ENCODE measurements at regions not wholly inside any gene's neighbourhood (a gene's known extent, or its start where the extent isn't known, plus 50 kb on each side); places are given as distances from the start of the nearest gene placed in this dataset.

DNA sequence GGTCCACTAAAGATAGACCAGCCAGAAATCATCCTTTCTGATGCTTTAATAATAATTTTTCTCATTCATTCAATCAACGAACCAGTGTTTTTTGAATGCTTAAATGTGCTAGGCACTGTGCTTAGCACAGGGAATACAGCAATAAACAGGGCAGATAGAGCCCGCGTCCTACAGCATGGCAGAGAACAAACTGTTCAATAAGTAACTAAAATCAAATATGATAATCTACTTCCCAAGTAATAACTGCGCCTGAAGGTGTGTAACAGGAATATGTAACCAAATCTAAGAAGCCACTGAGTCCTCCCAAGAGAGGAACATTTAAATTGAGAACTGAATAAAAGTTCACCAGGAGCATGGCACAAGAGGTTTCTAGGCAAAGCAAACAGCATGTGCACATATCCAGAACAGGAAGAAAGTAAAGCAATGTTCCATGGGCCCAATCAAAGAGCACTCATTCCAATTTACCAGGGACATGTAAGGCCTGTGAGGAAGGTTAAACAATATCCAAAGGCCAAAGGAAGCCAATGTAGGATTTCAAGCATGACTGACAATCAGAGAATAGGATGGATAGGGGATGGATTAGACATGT, 311.0 kb upstream of the RARB start:
- DNase-seq = no peak

DNA sequence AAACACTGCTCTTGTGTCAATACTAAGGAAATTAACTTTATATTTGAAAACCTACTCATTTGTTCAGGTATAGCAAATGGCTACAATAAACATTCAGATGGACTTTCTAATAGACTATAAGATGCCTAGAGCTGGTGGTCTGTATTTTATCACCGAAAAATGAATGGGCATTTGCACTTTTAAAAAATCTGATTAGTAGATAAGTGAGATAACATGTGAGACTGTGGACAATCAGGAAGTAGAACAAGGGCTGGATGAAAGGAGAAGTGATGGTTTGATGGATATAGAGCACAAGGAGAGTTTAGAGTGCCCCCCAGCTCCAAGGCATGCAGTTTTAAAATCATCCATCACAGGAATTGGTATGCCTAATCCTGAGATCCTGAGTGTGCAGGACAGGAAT, 308.4 kb upstream of the RARB start:
- DNase-seq = no peak

DNA sequence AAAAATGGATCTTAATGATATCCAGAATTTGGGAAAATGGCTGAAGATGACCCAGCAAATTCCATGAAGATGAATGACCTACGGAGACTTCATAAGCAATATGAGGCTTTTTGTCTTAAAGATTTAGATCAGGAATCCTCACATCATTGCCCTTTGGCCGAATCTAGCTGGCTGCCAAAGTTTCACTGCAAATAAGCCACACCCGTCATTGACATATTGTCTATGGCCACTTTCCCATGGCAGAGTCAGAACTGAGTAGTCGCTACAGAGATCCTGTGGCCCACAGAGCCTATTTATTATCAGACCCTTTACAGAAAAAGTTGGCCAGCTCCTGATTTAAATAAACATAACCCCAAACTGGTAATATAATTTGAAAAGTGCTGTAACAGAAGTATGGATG, 307.4 kb upstream of the RARB start:
- no peak for DNase-seq

DNA sequence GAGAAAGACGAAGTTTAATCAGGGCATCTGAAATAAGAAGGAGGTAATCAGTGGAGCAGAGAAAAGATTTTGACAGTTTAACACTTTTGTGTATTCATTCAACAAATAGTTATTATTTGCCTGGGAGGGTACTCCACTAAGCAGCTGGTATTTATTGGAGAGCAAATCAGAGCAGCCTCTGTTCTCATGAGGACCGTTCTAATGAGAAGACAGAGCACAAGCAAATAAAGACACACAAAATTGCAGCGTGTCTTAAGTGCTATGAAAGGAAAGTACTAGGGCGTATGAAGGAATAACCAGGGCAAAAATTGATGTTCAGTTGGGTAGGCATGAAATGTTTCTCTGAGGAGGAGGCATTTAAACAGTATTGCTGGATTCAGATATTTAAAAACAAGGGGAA, 302.9 kb upstream of the RARB start:
- no peak for DNase-seq

DNA sequence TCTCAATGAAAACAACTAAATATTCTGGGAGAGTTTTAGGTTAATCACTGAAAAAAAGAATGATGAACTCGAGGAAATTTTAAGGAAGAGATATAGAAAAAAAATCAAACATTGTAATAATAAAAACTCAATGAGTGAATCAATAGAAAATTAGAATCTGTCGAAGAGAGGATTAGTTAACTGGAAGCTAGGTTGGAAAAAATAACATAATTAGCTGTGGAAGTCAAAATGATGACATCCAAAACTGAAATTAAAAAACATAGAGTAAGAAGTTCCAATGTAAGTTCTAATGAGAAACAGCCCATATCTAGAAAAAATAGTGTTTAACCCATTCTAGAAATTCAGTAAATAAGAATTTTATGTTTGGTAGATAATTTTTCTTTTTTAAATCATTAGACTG, 299.3 kb upstream of the RARB start:
- DNase-seq = no peak

DNA sequence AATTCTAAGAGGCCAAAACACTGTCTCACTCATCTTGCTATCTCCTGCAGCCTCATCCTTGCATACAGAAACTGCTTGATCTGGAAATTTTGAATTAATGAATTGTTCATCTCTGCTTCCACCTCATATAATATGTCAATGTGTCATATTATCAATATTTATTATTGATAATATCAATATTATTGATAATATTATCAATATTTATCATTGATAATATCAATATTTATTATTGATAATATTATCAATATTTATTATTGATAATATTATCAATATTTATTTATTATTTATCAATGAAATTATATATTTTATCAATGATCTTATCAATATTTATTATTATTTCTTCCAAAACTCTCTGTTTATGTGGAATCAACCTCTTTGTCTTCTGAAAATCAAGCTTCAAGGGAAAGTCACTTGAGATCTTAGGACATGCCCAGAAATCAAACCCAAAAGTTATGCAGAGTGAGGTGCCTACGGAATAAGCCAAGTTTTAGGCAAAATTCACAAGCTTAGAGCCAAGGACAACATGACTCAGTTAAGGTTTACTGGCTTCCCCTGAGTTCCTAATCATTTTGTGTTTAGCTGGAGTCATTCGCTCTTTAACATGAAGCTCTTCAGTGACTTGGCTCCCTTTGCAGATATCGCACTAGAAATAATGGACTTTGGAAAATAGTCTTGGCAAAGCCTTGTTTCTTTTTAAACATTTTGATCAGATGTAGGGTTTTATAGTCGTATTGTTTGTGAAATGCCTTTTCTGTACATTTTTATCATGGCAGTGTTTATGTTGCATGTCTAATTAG, 297.1 kb upstream of the RARB start:
- DNase-seq = no peak

DNA sequence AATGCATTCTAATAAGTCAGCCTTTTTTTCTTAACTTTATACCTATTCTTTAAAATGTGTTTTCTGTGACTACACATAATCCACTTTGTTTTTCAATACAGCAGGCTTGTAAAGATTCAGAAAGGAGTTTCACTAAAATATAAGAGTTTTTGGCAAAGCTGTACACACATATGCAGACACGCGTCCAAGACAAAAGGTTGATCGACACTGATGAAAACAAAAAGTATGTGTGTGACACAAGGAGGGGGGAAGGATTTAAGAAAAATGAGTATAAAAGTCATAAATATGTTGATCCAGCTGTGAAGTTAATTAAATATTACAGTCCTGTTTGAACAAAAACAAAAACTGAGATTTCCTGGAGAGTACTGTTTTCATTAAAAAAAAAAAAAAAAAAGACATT, 294.5 kb upstream of the RARB start:
- DNase-seq = no peak

DNA sequence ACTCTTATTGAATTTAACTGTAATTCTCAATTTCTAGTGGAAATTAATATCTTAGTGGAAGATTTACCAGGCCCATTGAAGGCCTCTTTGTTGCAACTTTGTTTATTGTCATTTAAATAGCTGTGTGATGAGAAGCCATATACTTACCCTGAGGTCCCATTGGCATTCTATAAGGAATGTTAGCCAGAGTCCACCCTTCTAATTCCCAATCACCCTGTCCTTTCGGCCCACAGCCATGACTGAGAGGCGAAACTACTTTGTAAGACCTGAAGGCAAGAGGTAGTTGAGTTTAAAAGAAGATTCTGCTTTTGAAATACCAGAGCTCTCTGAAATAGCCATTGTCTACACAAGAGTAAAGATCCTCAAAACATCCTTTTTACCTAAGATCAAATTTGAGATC, 290.5 kb upstream of the RARB start:
- no peak for DNase-seq

DNA sequence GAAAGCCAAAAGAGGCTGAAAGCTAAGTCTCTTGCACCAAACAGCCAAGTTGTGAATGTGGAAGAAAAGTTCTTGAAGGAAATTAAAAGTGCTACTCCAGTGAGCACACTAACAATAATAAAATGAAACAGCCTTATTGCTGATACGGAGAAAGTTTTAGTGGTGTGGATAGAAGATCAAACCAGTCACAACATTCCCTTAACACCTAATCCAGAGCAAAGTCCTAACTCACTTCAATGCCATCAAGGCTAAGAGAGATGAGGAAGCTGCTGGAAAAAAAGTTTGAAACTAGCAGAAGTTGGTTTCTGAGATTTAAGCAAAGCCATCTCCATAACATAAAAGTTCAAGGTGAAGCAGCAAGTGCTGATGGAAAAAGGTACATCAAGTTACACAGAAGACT, 288.8 kb upstream of the RARB start:
- no peak for DNase-seq

DNA sequence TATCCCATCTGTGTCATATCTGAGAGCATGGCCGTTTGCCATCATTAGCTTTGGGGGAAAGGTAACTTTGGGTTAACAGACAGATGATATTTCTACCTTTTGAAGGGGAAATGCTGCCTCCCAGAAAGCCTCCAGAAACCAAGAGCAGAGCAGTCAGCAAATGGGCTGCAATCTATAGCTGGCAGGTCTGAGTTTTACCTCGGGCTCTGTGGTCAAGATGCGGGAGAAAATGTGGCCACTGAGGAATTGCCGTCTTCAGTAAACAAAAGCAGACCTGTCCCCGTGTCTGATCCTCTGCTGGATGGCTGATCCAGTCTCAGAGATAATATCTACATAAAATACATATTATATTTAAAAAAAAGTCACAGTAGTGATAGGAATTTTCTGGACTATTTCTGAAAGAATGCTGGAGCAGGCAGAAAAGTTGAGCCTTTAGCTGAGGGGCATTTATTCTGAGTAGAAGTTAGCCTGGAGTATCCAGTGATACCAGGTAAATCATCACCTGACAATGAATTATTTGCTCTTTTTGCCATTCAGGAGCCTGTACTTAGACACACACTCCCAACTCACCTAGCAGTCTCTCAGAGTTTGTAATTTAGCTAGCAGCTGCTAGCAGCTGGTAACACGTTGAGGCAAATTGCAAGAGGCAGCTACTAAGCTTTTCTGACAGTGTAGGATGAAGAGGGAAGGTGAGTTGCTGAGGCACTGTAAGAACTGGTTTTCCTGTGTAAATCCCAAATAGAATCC, 285.3 kb upstream of the RARB start:
- no peak for DNase-seq

DNA sequence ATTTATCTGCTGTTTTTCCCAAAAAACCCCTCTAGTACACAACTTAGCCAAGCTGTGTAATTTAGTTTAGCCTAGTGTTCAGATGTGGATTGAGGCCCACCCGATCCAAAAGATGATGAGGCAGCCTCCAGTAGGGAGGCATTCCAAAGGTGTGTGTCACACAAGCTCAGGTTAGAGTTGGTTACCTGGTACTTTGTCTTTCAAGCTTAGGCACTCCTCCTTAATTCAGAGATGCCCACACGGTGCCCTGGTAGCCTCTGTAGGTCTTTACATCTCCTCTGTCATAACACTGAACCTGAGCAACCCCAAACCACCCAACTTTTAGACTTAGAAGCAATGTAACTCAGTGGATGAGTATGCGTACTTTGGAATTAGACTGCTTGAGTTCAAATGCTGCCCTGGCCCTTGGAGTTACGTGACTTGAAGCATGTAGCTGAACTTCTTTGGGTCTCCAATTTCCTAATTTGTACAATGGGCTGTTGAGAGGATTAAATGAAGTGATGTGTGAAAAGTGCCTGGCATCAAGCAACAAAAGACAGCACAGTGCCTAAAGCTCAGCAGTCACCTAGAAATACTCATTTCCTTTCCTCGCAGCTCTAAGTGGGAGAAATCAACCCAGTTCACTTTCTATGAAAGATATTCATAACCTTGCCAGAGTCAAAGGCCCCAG, 284.6 kb upstream of the RARB start:
- no peak for DNase-seq

DNA sequence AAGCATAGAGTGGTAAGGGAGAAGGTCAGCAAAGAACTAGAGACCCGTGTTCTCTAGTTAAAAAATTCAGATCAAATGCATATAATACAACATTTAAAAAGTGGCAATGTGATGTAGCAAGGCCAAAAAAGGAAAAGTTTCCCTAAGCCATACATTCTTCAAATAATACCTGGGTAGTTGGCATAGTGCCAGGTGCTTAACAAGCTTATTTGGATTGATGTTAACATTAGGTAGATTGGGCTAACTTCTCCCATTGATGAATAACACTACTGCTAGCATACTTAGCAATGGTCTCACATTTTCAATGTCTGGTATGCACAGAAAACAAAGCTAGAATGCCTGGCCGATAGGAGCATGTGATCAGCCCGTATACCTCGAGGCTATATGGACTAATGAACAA, 283.6 kb upstream of the RARB start:
- DNase-seq = no peak

DNA sequence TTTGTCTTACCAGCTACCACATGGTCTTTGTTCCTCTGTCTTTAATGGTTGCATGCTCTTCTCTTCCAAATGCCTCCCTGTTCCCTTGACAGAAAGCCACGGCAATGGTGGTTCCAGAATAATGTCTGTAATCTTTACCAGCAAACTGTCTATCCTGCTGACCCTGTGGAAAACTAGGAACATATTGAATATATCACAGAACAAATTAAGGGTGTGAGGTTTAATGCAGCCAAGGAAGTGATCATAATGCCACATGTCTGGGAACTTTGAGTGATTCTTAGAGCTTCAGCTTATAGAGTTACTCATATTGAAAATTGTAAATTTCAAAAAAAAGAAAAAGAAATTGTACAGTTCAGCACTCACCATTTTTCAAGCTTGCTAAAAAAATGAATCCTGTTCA, 282.9 kb upstream of the RARB start:
- DNase-seq = no peak

DNA sequence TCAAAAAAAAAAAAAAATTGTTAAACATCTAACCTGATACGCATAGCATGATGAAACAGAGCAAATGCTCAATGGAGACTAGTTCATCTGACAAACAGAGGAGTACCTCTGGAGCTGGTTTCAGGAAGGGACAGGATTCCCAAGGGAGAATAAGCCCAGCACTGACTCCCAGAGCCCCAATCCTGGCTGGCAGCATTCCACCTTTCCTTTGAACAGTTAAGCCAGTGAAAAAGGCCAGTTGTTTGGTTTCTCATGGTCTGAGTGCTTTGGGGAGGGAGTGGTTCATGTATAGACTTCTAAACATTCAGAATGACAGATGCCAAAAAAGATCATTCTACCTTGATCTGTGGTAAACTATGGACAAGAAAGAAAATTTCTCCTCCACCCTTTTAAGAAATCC, 277.9 kb upstream of the RARB start:
- no peak for DNase-seq

DNA sequence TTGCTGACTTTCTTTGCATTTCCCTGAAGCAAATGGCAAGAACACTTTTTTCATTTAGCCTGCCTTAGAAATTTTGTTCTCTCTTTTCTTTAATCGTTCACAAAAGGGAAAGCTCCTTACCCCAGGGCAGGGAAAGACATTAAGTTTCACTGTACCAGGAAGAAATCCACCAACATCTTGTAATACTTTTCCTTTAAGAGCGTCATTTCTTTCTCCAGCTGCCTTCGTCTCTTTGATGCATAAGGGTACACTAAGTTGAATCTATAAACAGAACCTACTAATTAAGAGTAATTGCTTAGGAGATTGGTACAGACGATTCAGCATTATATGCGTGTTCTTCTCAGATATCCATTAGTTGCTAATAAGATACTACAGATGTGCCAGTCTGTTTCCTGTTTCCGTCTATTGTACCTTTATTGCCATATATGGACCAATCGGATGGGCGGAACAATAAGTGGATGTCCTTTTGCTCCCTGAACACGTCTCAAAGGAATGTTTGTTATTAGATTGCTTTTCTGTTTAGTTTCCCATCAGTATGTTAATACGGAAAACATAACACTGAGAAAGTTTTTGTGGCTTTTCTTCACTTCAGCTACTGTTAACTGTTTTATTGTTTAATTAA, 276.7 kb upstream of the RARB start:
- DNase-seq = no peak

DNA sequence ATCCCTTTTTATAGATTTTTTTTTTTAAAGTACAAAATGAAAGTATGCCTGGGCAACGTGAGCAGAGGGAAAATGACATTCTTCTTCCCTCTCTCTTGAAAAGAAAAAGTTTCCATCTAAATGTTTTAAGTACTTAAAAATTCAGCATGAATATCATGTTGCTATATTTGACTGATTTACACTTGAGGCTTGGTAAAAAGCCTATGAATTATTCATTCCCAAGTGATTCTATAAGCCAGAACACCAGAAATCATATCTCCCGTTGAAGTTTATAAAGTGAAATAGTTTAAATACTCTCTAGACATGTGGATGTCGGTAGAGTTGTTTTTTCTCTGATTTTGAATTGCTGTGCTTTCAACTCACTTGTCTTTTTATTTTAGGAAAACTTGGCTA, 276.2 kb upstream of the RARB start:
- DNase-seq = no peak

DNA sequence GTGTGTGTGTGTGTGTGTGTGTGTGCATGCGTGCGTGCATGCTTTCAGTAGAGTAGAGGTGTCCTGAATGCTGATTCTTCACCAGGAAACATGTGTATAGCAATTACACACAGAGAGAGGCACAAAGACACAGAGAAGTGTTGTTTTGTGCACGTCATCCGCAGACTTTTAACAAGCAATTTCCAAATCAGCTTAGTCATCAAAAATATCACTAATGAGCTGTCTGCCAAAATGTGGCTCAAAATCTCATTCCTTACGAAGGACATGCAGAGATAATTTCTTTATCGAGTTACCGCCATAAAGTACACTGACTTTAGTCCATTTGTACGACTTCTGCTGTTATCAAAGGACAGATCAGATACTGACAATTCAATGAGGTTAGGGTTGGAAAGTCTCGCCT, 274.9 kb upstream of the RARB start:
- DNase-seq = no peak

DNA sequence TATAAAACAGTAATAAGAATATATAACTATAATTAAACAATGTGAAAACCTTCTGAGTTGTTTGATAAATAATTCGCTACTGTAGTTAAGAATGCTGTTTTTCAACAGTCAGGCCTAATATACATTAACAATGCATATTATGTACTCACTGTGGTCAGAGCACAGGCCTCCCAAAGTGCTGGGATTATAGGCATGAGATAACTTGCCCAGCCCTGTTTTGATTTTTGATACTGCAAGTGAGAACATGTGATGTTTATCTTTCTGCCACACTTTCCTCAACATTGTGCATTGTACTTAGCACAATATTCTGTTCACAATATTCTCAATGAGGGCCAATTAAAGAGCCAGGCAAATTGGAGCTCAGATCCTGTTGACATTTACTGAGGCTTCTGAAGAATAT, 274.5 kb upstream of the RARB start:
- DNase-seq = no peak

DNA sequence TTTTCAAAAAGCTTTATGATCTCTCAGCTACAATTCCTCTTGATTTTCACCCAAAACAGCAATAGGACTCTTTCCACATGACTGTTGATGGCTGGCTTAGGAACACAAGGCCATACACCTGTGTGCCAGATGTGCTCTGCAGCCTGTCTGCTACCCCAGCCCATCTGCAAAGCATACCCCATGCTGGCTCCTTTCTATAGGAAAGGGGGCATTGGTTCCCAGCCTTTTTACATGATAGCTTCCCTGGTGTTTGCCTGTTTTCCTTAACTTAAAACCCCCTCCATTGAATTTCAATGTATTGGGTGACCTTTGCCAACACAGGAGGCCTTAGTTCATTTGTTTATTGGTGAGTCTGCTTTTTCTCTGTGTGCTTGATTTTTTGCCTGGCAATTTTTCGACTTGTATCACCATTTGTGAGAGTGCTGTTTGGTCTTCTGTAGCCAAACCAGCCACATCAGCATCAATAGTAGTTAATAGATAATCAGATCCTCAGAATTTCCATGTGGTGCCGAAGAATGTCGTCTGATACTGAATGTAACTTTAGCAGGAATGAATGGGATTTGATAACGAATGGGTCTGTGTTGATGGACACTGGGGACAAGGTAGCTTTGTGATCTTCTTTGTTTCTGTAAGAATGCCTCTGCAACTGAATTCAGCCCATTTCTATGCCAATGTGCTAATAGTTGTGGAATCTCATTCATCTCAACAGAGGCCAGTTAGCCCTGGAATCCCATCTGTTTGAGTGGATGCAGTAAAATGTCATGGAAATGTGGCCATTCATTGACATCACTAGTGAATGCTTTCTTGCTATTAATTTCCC, 272.2 kb upstream of the RARB start:
- no peak for DNase-seq

DNA sequence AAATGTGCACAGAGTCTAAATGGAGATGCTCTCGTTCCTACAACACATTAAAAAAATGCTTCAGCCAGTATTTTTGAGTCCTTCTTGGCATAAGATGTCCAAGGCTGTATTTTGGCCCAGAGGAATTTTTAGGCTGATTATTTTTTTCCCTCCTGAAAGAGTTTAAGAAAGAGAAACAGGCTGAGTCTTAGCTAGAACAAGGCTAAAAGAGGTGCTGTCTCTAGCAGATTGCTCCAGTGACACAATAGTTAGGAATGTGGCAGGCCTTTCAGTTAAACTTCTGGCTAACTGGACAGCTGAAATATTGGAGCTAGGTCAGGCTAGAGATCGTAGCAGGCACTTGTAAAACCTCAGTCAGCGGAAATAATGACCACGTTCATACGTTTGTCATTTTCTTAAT, 271.4 kb upstream of the RARB start:
- no peak for DNase-seq

DNA sequence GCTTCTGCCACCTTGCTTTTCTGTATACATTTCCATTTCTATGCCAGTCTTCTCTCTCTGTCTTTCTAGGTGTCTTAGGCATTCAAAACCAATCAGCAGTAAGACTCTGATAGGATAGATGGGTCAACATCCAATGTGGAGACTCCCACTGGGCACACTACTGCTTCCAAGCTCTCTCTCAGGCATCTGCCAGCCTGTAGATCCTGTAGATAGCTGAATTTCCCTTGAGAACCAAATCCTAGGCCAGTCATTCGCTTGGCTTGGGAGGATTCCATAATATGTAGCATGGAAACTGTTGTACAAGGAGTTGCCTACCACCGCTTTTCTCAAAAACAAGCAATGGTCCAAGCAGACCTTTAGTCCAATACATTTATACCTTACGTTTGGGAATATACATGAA, 262.8 kb upstream of the RARB start:
- DNase-seq = no peak

DNA sequence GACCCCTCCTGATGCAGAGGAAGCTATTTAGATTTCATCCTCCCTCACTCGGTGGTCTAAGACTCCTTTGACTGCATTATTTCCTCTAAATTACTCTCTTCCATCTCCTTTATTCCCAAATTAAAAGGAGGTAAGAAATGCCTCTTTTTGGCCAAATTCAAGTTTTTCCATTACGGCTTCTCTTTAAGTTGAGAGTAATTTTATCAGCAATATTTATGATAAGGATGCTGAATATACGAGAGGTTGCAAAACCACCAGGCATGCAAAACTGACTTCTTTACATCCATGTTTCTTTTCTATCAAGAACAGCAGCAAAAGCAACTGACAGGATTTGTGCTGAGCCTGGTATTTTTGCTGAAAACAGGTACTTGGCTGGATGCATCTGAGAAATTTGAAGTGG, 262.0 kb upstream of the RARB start:
- no peak for DNase-seq

DNA sequence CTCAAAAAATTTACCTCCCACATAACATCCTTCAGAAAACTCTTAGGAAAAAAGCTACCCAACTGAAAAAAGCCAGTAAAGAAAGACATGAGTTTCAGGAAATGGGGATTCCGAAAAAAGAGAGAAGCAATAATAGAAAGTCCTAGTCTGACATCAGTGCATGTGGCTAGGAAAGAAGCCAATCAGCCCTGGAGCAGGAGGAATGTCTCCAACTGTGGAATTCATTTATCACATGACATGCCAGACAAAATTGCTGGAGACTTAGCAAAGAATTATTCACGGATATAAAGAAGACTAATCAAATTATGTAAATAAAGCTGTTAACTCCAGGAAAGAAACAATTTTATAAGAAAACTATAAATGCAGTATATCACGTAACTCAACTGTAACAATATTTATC, 258.9 kb upstream of the RARB start:
- DNase-seq = no peak
